Omental fat pad (tissue), 3 donors: ENCODE measurements at regions not wholly inside any gene's neighbourhood (a gene's known extent, or its start where the extent isn't known, plus 50 kb on each side); places are given as distances from the start of the nearest gene placed in this dataset.
"Not testable (repeated sequence)": the region's sequence is repeated elsewhere in the genome, so short reads cannot be mapped to it uniquely, and the experiment has no call there.

Experiments used
- ATAC-seq: fragments of 150-250 bp; one replicate; pipeline ENCODE4 v1.9.1; 2016; ENCODE audit warnings: mild to moderate bottlenecking, moderate library complexity; ENCODE audit not compliant: low FRiP score
- DNase-seq: peaks from one replicate; pipeline ENCODE4 v3.0.0-alpha.2; 2019; ENCODE audit warnings: low spot score
- CTCF ChIP-seq, 3 donors: fragments of 450-650 bp; IDR thresholded peaks; one replicate each; pipeline ENCODE4 v1.5.1; 2016 to 2017; ENCODE audit warnings: antibody characterized with exemption in 3 of 3, mild to moderate bottlenecking in 3 of 3, moderate library complexity in 2 of 3

- TF ChIP-seq CTCF (IDR thresholded peaks at IDR 0.05), result no peak
- no peak for ATAC-seq
- no peak for DNase-seq
These were observed 258.3 kb downstream of the SRGAP2C start for GRCh38 chr1:121443001-121443540.

- no peak for DNase-seq
- TF ChIP-seq CTCF (IDR thresholded peaks at IDR 0.05), result no peak
- no peak for ATAC-seq
These were observed 259.3 kb downstream of the SRGAP2C start for GRCh38 chr1:121444096-121444495.

- DNase-seq (no peak), ATAC-seq (no peak)
- TF ChIP-seq CTCF (IDR thresholded peaks at IDR 0.05), result no peak
These were observed 260.9 kb downstream of the SRGAP2C start for GRCh38 chr1:121445679-121446078.

GRCh38 chr1:121447280-121447923, 262.6 kb downstream of the SRGAP2C start:
- not testable (repeated sequence) for ATAC-seq, DNase-seq

- ATAC-seq, DNase-seq: not testable (repeated sequence)
These were observed 263.3 kb downstream of the SRGAP2C start for GRCh38 chr1:121448064-121448463.

GRCh38 chr1:121448851-121449250, 264.1 kb downstream of the SRGAP2C start:
- TF ChIP-seq CTCF (IDR thresholded peaks at IDR 0.05), result no peak
- no peak for ATAC-seq

GRCh38 chr1:121452484-121452883, 267.7 kb downstream of the SRGAP2C start:
- ATAC-seq (no peak), DNase-seq (no peak)
- TF ChIP-seq CTCF (IDR thresholded peaks at IDR 0.05), result no peak

More at GRCh38 chr1:121448851-121449250, 264.1 kb downstream of the SRGAP2C start:
- DNase-seq, result no peak

GRCh38 chr1:121458291-121459048, 273.7 kb downstream of the SRGAP2C start:
- no peak for DNase-seq
- TF ChIP-seq CTCF (IDR thresholded peaks at IDR 0.05), result no peak
- ATAC-seq, result no peak
